ENCODE measurements at regions not wholly inside any gene's neighbourhood (a gene's known extent, or its start where the extent isn't known, plus 50 kb on each side); places are given as distances from the start of the nearest gene placed in this dataset.

- TF ChIP-seq CTCF (IDR thresholded peaks at IDR 0.05; ENCODE audit: control extremely low read depth, extremely low read depth): no peak
- DNase-seq: no peak
These were observed 1647.9 kb downstream of the PLA2G4A start for GRCh38 chr1:188476606-188477005.

GRCh38 chr1:188489336-188490112, 1660.8 kb downstream of the PLA2G4A start:
- ATAC-seq (ENCODE audit: insufficient read depth, low FRiP score) (no peak), DNase-seq (no peak)
- Histone ChIP-seq H3K27ac (ENCODE audit: low read depth in 1 of 2, low read length in 1 of 2) (no peak overlapping the region), H3K36me3 (ENCODE audit: control insufficient read depth in 4 of 4, insufficient read depth in 4 of 4, low read length in 4 of 4) (no peaks in the 10 kb centered on the region), H3K27me3 (ENCODE audit: control insufficient read depth in 3 of 3, insufficient read depth in 3 of 3, low read length in 2 of 3) (no peaks in the 10 kb centered on the region), H3K4me3 (no peak overlapping the region), H3K9ac (ENCODE audit: insufficient read depth in 1 of 2, low read length in 2 of 2) (no peak overlapping the region), H3K4me1 (ENCODE audit: control insufficient read depth in 5 of 5, insufficient read depth in 5 of 5, low read length in 5 of 5) (no peaks in the 10 kb centered on the region), H3K9me3 (ENCODE audit: control insufficient read depth in 4 of 4, insufficient read depth in 3 of 4, low read length in 3 of 4) (no peaks in the 10 kb centered on the region)
- no peak for TF ChIP-seq CTCF (IDR thresholded peaks at IDR 0.05; ENCODE audit: control extremely low read depth, extremely low read depth)
- 59 to 74% methylated on average over 5 of the region's 5 CpGs for WGBS, 2 donors

More at GRCh38 chr1:188476606-188477005, 1647.9 kb downstream of the PLA2G4A start:
- no peak for ATAC-seq (ENCODE audit: insufficient read depth, low FRiP score)
- H3K9ac ChIP-seq (ENCODE audit: insufficient read depth in 1 of 2, low read length in 2 of 2): no peak overlapping the region
- H3K36me3 ChIP-seq (ENCODE audit: control insufficient read depth in 4 of 4, insufficient read depth in 4 of 4, low read length in 4 of 4): no peaks in the 10 kb centered on the region
- H3K4me3 ChIP-seq: no peak overlapping the region
- no peaks in the 10 kb centered on the region for H3K9me3 ChIP-seq (ENCODE audit: control insufficient read depth in 4 of 4, insufficient read depth in 3 of 4, low read length in 3 of 4)
- no peaks in the 10 kb centered on the region for H3K4me1 ChIP-seq (ENCODE audit: control insufficient read depth in 5 of 5, insufficient read depth in 5 of 5, low read length in 5 of 5)
- no peak overlapping the region for H3K27ac ChIP-seq (ENCODE audit: low read depth in 1 of 2, low read length in 1 of 2)
- 72 to 78% methylated on average over 1 of the region's 1 CpG for WGBS, 2 donors
- no peaks in the 10 kb centered on the region for H3K27me3 ChIP-seq (ENCODE audit: control insufficient read depth in 3 of 3, insufficient read depth in 3 of 3, low read length in 2 of 3)

- H3K9ac ChIP-seq (ENCODE audit: insufficient read depth in 1 of 2, low read length in 2 of 2): no peak overlapping the region
- H3K36me3 ChIP-seq (ENCODE audit: control insufficient read depth in 4 of 4, insufficient read depth in 4 of 4, low read length in 4 of 4): no peaks in the 10 kb centered on the region
- DNase-seq: no peak
- H3K9me3 ChIP-seq (ENCODE audit: control insufficient read depth in 4 of 4, insufficient read depth in 3 of 4, low read length in 3 of 4): peaks cover 0 to 6% (median 0%) of the 10 kb centered on the region in 4 donors
- WGBS, 2 donors: 97 to 100% methylated on average over 1 of the region's 1 CpG
- no peak overlapping the region for H3K4me3 ChIP-seq
- no peak overlapping the region for H3K27ac ChIP-seq (ENCODE audit: low read depth in 1 of 2, low read length in 1 of 2)
- no peak for ATAC-seq (ENCODE audit: insufficient read depth, low FRiP score)
- H3K4me1 ChIP-seq (ENCODE audit: control insufficient read depth in 5 of 5, insufficient read depth in 5 of 5, low read length in 5 of 5): no peaks in the 10 kb centered on the region
- no peaks in the 10 kb centered on the region for H3K27me3 ChIP-seq (ENCODE audit: control insufficient read depth in 3 of 3, insufficient read depth in 3 of 3, low read length in 2 of 3)
- no peak for TF ChIP-seq CTCF (IDR thresholded peaks at IDR 0.05; ENCODE audit: control extremely low read depth, extremely low read depth)
These were observed 1667.8 kb downstream of the PLA2G4A start for GRCh38 chr1:188496506-188496905.
